ENCODE measurements at regions not wholly inside any gene's neighbourhood (a gene's known extent, or its start where the extent isn't known, plus 50 kb on each side); places are given as distances from the start of the nearest gene placed in this dataset.

- ATAC-seq = no peak
- H3K27me3 Mint-ChIP-seq = no peaks in the 10 kb centered on the region
- no peaks in the 10 kb centered on the region for H3K36me3 Mint-ChIP-seq (ENCODE audit: low read depth)
- H3K4me3 Mint-ChIP-seq = no peak overlapping the region
- no peaks in the 10 kb centered on the region for H3K4me1 Mint-ChIP-seq (ENCODE audit: low read depth)
- H3K9me3 Mint-ChIP-seq = no peaks in the 10 kb centered on the region
- no peak overlapping the region for H3K27ac Mint-ChIP-seq
- intact Hi-C loops (cut with micrococcal nuclease) = no loop called here
- POLR2A ChIA-PET = interaction anchor here (0.6 kb wide), 2 partner anchors 308 to 1019 kb away, joined by 3 read pairs; no protein-coding TSS in a partner anchor
- TF ChIP-seq, protein P1, sequence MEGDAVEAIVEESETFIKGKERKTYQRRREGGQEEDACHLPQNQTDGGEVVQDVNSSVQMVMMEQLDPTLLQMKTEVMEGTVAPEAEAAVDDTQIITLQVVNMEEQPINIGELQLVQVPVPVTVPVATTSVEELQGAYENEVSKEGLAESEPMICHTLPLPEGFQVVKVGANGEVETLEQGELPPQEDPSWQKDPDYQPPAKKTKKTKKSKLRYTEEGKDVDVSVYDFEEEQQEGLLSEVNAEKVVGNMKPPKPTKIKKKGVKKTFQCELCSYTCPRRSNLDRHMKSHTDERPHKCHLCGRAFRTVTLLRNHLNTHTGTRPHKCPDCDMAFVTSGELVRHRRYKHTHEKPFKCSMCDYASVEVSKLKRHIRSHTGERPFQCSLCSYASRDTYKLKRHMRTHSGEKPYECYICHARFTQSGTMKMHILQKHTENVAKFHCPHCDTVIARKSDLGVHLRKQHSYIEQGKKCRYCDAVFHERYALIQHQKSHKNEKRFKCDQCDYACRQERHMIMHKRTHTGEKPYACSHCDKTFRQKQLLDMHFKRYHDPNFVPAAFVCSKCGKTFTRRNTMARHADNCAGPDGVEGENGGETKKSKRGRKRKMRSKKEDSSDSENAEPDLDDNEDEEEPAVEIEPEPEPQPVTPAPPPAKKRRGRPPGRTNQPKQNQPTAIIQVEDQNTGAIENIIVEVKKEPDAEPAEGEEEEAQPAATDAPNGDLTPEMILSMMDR (IDR thresholded peaks at IDR 0.05) = no peak
- no peak for DNase-seq
- CTCF ChIA-PET = no interaction called here
Observed at GRCh38 chr13:73482556-73482955, 423.8 kb downstream of the KLF5 start.

- H3K4me3 Mint-ChIP-seq = no peak overlapping the region
- no peak for DNase-seq
- no peaks in the 10 kb centered on the region for H3K4me1 Mint-ChIP-seq (ENCODE audit: low read depth)
- H3K27me3 Mint-ChIP-seq = no peaks in the 10 kb centered on the region
- H3K27ac Mint-ChIP-seq = no peak overlapping the region
- ATAC-seq = no peak
- H3K36me3 Mint-ChIP-seq (ENCODE audit: low read depth) = no peaks in the 10 kb centered on the region
- POLR2A ChIA-PET = interaction anchor here (0.6 kb wide), 1 partner anchor 1020 kb away, joined by 3 read pairs; no protein-coding TSS in a partner anchor
- intact Hi-C loops (cut with micrococcal nuclease) = no loop called here
- TF ChIP-seq, protein P1 (IDR thresholded peaks at IDR 0.05) = no peak
- H3K9me3 Mint-ChIP-seq = no peaks in the 10 kb centered on the region
- CTCF ChIA-PET = interaction anchor here (0.6 kb wide), 1 partner anchor 17 kb away, joined by 3 read pairs; no protein-coding TSS in a partner anchor
Observed at GRCh38 chr13:73481886-73482445, 423.2 kb downstream of the KLF5 start.

DNA sequence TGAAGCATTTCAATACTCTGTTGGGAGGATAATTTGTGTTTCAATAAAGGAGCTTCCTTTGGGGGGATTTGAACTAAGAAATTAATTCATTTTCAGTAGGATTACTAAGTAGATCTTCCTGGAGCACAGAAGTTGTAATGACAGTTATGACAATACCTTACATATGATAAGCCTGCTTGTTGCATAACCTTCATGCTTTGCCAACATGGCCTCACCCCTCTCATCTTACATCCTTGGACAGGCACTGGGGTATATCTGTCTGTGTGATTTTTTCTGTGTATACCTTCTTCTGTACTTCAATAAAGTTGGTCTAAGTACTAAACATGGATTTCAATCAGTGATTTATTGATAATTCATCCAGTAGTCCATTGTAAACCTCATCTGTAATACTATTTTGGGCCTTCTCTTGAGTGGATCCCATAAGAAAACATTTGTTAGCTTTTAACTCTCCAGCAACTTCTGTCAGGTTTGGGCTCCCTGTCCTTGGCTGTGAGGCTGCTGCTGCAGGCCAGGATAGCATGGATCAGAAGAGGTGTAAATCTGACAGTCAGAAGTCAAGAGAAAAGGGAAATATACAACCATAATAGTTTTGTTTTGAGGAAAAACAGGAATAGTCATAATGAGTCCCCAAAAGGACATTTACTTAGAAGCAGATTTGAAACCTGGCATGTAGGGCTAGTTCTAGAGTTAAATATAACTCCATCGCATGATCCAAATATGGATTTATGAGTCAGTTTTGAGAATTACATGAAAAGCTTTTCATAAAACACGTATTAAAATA lies 422.2 kb downstream of the KLF5 start:
- Mint-ChIP-seq H3K27me3 (no peaks in the 10 kb centered on the region), H3K9me3 (no peaks in the 10 kb centered on the region), H3K4me3 (no peak overlapping the region), H3K36me3 (ENCODE audit: low read depth) (no peaks in the 10 kb centered on the region), H3K4me1 (ENCODE audit: low read depth) (no peaks in the 10 kb centered on the region), H3K27ac (no peak overlapping the region)
- ATAC-seq (no peak), DNase-seq (no peak)
- intact Hi-C loops (cut with micrococcal nuclease) = no loop called here
- CTCF ChIA-PET = no interaction called here
- POLR2A ChIA-PET = no interaction called here
- TF ChIP-seq, protein P1 (IDR thresholded peaks at IDR 0.05) = no peak

DNA sequence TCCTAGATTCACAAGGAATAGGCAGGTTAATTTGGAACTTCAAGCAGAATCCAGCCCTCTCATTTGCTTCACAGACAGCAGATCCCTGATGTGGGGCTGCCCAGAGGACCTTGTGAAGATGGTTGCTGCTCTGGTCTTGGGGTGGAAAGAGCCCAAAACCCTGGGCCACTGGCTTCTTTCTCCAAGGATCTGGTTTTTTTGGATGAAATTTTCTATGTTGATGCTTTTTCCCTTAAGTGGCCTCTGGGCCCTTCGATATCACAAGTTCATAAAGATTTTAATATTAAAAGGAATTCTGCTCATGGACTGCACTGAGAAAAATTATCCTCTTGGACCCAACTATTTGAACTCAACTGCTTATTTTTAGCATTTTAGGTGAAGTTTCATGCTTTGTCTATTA lies 421.1 kb downstream of the KLF5 start:
- no peak for ATAC-seq
- intact Hi-C loops (cut with micrococcal nuclease) = no loop called here
- no peaks in the 10 kb centered on the region for H3K4me1 Mint-ChIP-seq (ENCODE audit: low read depth)
- TF ChIP-seq, protein P1 (IDR thresholded peaks at IDR 0.05) = no peak
- ChIA-PET CTCF (no interaction called here), POLR2A (no interaction called here)
- DNase-seq = no peak
- H3K27ac Mint-ChIP-seq = no peak overlapping the region
- no peaks in the 10 kb centered on the region for H3K27me3 Mint-ChIP-seq
- H3K4me3 Mint-ChIP-seq = no peak overlapping the region
- no peaks in the 10 kb centered on the region for H3K9me3 Mint-ChIP-seq
- no peaks in the 10 kb centered on the region for H3K36me3 Mint-ChIP-seq (ENCODE audit: low read depth)

DNA sequence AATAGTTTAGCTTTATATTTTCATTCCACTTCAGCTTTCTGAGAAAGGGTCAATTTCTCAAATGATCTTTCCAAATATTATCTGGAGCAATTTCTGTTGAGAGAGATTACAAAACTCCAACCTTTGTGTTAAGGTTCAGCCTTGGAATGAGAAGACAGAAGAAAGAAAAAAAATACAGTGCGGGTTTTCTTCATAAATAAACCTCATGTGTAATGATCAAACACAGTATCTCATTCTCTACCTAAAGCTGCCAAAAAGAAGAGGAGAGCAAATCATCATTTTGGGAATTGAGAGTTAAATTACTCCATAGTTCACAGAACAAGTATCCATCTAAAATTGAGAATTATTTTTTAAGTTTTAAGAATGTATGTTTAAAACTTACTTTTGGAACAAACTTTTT lies 420.5 kb downstream of the KLF5 start:
- Mint-ChIP-seq H3K4me3 (no peak overlapping the region), H3K36me3 (ENCODE audit: low read depth) (no peaks in the 10 kb centered on the region)
- CTCF ChIA-PET = no interaction called here

More for the DNA sequence above, 420.5 kb downstream of the KLF5 start:
- ATAC-seq (no peak), DNase-seq (no peak)
- Mint-ChIP-seq H3K4me1 (ENCODE audit: low read depth) (no peaks in the 10 kb centered on the region), H3K27me3 (no peaks in the 10 kb centered on the region), H3K27ac (no peak overlapping the region), H3K9me3 (no peaks in the 10 kb centered on the region)
- intact Hi-C loops (cut with micrococcal nuclease) = no loop called here
- POLR2A ChIA-PET = no interaction called here
- TF ChIP-seq, protein P1 (IDR thresholded peaks at IDR 0.05) = no peak
